Esophagus squamous epithelium (tissue), 4 donors: ENCODE measurements at regions not wholly inside any gene's neighbourhood (a gene's known extent, or its start where the extent isn't known, plus 50 kb on each side); places are given as distances from the start of the nearest gene placed in this dataset.

ENCODE experiments used
- CTCF ChIP-seq, 6 experiments: fragments of 450-650 bp in 4 of 6; fragments of 200-600 bp in 2 of 6; sonication (generic) in 2 of 6; IDR thresholded peaks; one replicate each; pipeline ENCODE4 v1.5.1; 2016 to 2019; ENCODE audit warnings: antibody characterized with exemption in 6 of 6, mild to moderate bottlenecking in 4 of 6, moderate library complexity in 4 of 6
- POLR2A ChIP-seq, 4 donors: fragments of 450-650 bp; IDR thresholded peaks; one replicate each; pipeline ENCODE4 v1.6.1; 2017; ENCODE audit warnings: antibody characterized with exemption in 4 of 4, mild to moderate bottlenecking in 4 of 4, moderate library complexity in 3 of 4

DNA sequence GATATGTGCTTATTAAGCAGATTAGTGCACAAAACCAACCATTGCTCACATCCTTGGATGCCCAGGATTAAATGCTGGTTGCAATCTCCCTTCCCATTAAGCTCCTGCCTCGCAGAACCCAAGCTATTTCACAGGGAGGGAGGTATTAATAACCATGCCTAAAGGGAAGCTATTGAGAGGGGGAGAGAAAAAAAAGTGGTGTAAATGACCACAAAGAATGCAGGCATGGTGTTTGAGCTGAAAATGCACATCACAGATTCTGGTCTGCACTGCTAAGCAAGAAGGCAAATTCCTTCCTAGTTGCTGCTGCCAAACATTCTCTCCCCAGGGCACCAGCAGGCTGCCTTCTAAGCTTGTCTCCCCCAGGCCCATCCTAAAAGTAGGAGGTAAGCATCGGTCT, 92.0 kb upstream of the ISX start:
- TF ChIP-seq POLR2A (IDR thresholded peaks at IDR 0.05) (no peak), CTCF (IDR thresholded peaks at IDR 0.05) (no peak)
